ENCODE measurements at regions not wholly inside any gene's neighbourhood (a gene's known extent, or its start where the extent isn't known, plus 50 kb on each side); places are given as distances from the start of the nearest gene placed in this dataset.
"Not testable (repeated sequence)": the region's sequence is repeated elsewhere in the genome, so short reads cannot be mapped to it uniquely, and the experiment has no call there.

GRCh38 chr15:22134941-22135566 lies 54.7 kb downstream of the OR4M2 start:
- not testable (repeated sequence) for H3K4me2 ChIP-seq, H3K27me3 ChIP-seq, H3K9ac ChIP-seq, H3K27ac ChIP-seq, H4K20me1 ChIP-seq, H3K4me3 ChIP-seq, H3K36me3 ChIP-seq, H3K4me1 ChIP-seq, H3K9me3 ChIP-seq

- H3K4me1 ChIP-seq, H3K27ac ChIP-seq, H3K9me3 ChIP-seq, H3K36me3 ChIP-seq, H4K20me1 ChIP-seq, H3K4me2 ChIP-seq, H3K27me3 ChIP-seq, H3K9ac ChIP-seq, H3K4me3 ChIP-seq: not testable (repeated sequence)
These were observed 57.2 kb downstream of the OR4M2 start for GRCh38 chr15:22137572-22137971.

- H4K20me1 ChIP-seq, H3K9me3 ChIP-seq, H3K9ac ChIP-seq, H3K27ac ChIP-seq, H3K4me3 ChIP-seq, H3K4me2 ChIP-seq, H3K27me3 ChIP-seq, H3K36me3 ChIP-seq, H3K4me1 ChIP-seq: not testable (repeated sequence)
These were observed 60.8 kb downstream of the OR4M2 start for GRCh38 chr15:22141106-22141505.

- H3K27ac ChIP-seq, H3K27me3 ChIP-seq, H3K36me3 ChIP-seq, H3K4me3 ChIP-seq, H3K4me1 ChIP-seq, H3K4me2 ChIP-seq, H4K20me1 ChIP-seq, H3K9ac ChIP-seq, H3K9me3 ChIP-seq: not testable (repeated sequence)
These were observed 67.8 kb downstream of the OR4M2 start for GRCh38 chr15:22148109-22148508.

- H3K4me2 ChIP-seq, H3K9ac ChIP-seq, H3K36me3 ChIP-seq, H3K4me1 ChIP-seq, H3K4me3 ChIP-seq, H4K20me1 ChIP-seq, H3K27me3 ChIP-seq, H3K9me3 ChIP-seq, H3K27ac ChIP-seq: not testable (repeated sequence)
These were observed 77.9 kb downstream of the OR4M2 start for GRCh38 chr15:22158243-22158642.

- H3K4me1 ChIP-seq, H3K27ac ChIP-seq, H3K9ac ChIP-seq, H3K4me2 ChIP-seq, H3K9me3 ChIP-seq, H3K27me3 ChIP-seq, H3K36me3 ChIP-seq, H4K20me1 ChIP-seq, H3K4me3 ChIP-seq: not testable (repeated sequence)
These were observed 80.0 kb downstream of the OR4M2 start for GRCh38 chr15:22160283-22160682.

- H3K36me3 ChIP-seq, H3K9ac ChIP-seq, H3K9me3 ChIP-seq, H3K4me1 ChIP-seq, H3K4me3 ChIP-seq, H3K27me3 ChIP-seq, H4K20me1 ChIP-seq, H3K4me2 ChIP-seq, H3K27ac ChIP-seq: not testable (repeated sequence)
These were observed 80.4 kb downstream of the OR4M2 start for GRCh38 chr15:22160741-22161140.

- H3K27me3 ChIP-seq, H3K36me3 ChIP-seq, H4K20me1 ChIP-seq, H3K27ac ChIP-seq, H3K9ac ChIP-seq, H3K9me3 ChIP-seq, H3K4me1 ChIP-seq, H3K4me2 ChIP-seq, H3K4me3 ChIP-seq: not testable (repeated sequence)
These were observed 81.1 kb downstream of the OR4M2 start for GRCh38 chr15:22161398-22161797.

GRCh38 chr15:22163715-22164114 lies 83.4 kb downstream of the OR4M2 start:
- H3K27ac ChIP-seq, H3K9me3 ChIP-seq, H3K36me3 ChIP-seq, H3K9ac ChIP-seq, H4K20me1 ChIP-seq, H3K4me1 ChIP-seq, H3K4me3 ChIP-seq, H3K4me2 ChIP-seq, H3K27me3 ChIP-seq: not testable (repeated sequence)

- H3K4me3 ChIP-seq, H3K36me3 ChIP-seq, H3K27me3 ChIP-seq, H3K4me1 ChIP-seq, H3K4me2 ChIP-seq, H3K9me3 ChIP-seq, H4K20me1 ChIP-seq, H3K9ac ChIP-seq, H3K27ac ChIP-seq: not testable (repeated sequence)
These were observed 87.2 kb downstream of the OR4M2 start for GRCh38 chr15:22167521-22167920.

GRCh38 chr15:22173029-22173998 lies 93.0 kb downstream of the OR4M2 start:
- not testable (repeated sequence) for H3K36me3 ChIP-seq, H3K9me3 ChIP-seq, H3K4me1 ChIP-seq, H3K9ac ChIP-seq, H3K4me2 ChIP-seq, H3K27ac ChIP-seq, H4K20me1 ChIP-seq, H3K27me3 ChIP-seq, H3K4me3 ChIP-seq

GRCh38 chr15:22174088-22174487 lies 93.8 kb downstream of the OR4M2 start:
- H3K4me1 ChIP-seq, H3K36me3 ChIP-seq, H3K9me3 ChIP-seq, H3K4me2 ChIP-seq, H3K27me3 ChIP-seq, H3K27ac ChIP-seq, H4K20me1 ChIP-seq, H3K9ac ChIP-seq, H3K4me3 ChIP-seq: not testable (repeated sequence)

GRCh38 chr15:22177965-22178364 lies 97.6 kb downstream of the OR4M2 start:
- H3K27me3 ChIP-seq, H3K27ac ChIP-seq, H3K9me3 ChIP-seq, H4K20me1 ChIP-seq, H3K4me3 ChIP-seq, H3K4me1 ChIP-seq, H3K36me3 ChIP-seq, H3K9ac ChIP-seq, H3K4me2 ChIP-seq: not testable (repeated sequence)

GRCh38 chr15:22178438-22178837 lies 98.1 kb downstream of the OR4M2 start:
- H3K9ac ChIP-seq, H3K27ac ChIP-seq, H3K4me1 ChIP-seq, H3K27me3 ChIP-seq, H3K4me3 ChIP-seq, H4K20me1 ChIP-seq, H3K9me3 ChIP-seq, H3K4me2 ChIP-seq, H3K36me3 ChIP-seq: not testable (repeated sequence)

- not testable (repeated sequence) for H4K20me1 ChIP-seq, H3K27me3 ChIP-seq, H3K9ac ChIP-seq
These were observed 98.7 kb downstream of the OR4M2 start for GRCh38 chr15:22179043-22179442.

More at GRCh38 chr15:22179043-22179442, 98.7 kb downstream of the OR4M2 start:
- not testable (repeated sequence) for H3K36me3 ChIP-seq, H3K4me3 ChIP-seq, H3K4me2 ChIP-seq, H3K9me3 ChIP-seq, H3K27ac ChIP-seq, H3K4me1 ChIP-seq

All from BLaER1 (cell line).